Astrocyte (in vitro differentiated cells and primary cell): ENCODE measurements at regions not wholly inside any gene's neighbourhood (a gene's known extent, or its start where the extent isn't known, plus 50 kb on each side); places are given as distances from the start of the nearest gene placed in this dataset.

Source experiments
- EZH2 ChIP-seq: IDR thresholded peaks from 2 replicates; pipeline ENCODE4 v1.6.1; 2012; ENCODE audit warnings: mild to moderate bottlenecking, low read length, inconsistent platforms; ENCODE audit not compliant: insufficient read depth
- TF ChIP-seq, protein P1 (sequence below): IDR thresholded peaks from 2 replicates; pipeline ENCODE4 v1.5.1; 2011; ENCODE audit warnings: low read depth, mild to moderate bottlenecking, inconsistent platforms, low read length, moderate library complexity; ENCODE audit not compliant: insufficient read depth

DNA sequence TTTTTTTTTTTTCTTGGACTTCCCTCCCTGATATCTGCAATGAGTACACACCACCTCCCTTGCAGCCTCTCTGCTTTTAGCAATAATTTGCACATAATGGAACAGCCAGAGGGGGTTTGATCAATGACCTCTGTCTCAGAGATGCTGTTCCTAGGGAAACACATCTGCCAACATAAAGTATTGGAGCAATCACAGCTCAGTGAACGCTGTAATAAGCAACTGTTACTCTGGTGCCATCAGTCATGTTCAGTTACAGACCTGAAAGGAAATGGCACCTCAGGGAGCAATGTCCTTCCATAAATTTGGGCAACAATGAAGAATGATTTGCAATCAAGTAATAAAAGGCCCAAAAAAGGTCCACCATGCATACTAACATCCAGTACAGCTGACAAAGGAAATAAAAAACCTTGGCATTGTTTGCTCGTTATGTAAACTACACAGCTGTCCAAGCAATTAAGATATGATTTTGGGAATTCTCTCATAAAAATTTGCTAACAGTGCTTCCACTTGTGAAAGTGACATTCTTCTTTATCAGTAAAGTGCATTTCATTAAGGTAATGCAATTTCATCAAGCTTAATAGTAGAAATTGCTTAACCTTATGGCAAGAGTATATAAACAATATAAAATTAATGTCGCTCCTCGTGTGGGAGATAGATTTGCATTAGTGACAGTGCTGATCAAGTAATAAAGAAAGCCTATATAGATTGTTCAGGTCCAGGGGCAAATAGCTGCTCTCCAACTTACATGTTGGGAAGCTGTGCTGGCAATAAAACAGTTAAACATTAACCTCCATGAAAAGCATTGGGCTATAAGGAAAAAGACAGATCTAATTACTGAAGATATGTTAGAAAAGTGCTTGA lies 167.8 kb downstream of the RASEF start:
- TF ChIP-seq, protein P1, sequence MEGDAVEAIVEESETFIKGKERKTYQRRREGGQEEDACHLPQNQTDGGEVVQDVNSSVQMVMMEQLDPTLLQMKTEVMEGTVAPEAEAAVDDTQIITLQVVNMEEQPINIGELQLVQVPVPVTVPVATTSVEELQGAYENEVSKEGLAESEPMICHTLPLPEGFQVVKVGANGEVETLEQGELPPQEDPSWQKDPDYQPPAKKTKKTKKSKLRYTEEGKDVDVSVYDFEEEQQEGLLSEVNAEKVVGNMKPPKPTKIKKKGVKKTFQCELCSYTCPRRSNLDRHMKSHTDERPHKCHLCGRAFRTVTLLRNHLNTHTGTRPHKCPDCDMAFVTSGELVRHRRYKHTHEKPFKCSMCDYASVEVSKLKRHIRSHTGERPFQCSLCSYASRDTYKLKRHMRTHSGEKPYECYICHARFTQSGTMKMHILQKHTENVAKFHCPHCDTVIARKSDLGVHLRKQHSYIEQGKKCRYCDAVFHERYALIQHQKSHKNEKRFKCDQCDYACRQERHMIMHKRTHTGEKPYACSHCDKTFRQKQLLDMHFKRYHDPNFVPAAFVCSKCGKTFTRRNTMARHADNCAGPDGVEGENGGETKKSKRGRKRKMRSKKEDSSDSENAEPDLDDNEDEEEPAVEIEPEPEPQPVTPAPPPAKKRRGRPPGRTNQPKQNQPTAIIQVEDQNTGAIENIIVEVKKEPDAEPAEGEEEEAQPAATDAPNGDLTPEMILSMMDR: no peak
- no peak for TF ChIP-seq EZH2
